ENCODE measurements at regions not wholly inside any gene's neighbourhood (a gene's known extent, or its start where the extent isn't known, plus 50 kb on each side); places are given as distances from the start of the nearest gene placed in this dataset.

DNA sequence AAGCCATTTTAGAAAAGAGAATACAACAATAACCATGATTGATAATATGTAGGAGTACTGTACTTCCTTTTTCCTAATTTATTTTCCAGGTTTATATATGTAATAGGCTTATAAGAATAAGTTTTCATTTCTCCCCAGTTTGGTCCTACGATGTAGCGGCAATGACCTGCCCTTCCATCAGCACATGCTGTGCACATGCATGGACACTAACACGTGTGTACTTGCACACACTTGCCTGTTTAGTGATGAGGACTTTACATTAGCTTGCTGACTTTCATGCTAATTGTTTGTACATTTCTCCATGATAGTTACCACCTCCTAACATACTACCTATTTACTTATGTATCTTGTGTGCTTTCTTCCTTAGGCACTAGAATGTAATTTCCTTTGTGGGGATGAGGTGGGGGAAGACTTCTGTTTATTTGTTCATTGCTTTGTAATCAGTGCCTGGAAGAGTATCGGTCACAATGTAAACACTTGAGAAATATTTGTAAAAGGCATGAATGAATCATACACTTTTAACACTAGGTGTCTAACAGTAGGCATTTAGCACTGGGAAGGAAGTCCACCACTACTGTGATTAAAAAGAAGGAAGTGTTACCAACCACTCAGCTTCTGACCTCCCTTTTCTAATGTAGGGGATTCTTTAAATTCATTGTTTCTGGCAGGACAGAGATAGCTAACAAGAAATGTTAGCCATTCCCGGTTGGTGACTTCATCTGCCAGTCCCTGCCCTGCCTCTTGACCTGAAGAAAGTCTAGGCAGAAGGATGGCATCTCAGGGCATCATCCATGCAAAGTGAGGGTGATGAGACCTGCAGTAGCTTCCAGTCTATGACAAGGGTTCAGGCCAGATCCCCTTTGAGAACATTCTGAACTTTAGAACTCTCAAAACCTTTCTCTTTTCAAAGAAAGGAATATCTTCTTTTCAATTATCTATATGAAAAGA, 120.2 kb upstream of the RAB18 start:
- peak; percentile 28; the same call in 1 of the 2 replicates for TF ChIP-seq SPI1 (IDR thresholded peaks at IDR 0.05; ENCODE audit: low read depth, low read length)
- TF ChIP-seq TAF1 (IDR thresholded peaks at IDR 0.05; ENCODE audit: low read depth, low read length) = no peak
- no peak for TF ChIP-seq PAX5 (IDR thresholded peaks at IDR 0.05; ENCODE audit: insufficient read depth, low read length, severe bottlenecking)
- TF ChIP-seq POLR2AphosphoS5 (IDR thresholded peaks at IDR 0.05; ENCODE audit: low read depth, low read length) = no peak
- TF ChIP-seq POLR2A (IDR thresholded peaks at IDR 0.05; ENCODE audit: low read depth, low read length) = no peak
- no peak for TF ChIP-seq POU2F2 (IDR thresholded peaks at IDR 0.05; ENCODE audit: low read depth, low read length)
